Chondrocyte (in vitro differentiated cells): ENCODE measurements at regions not wholly inside any gene's neighbourhood (a gene's known extent, or its start where the extent isn't known, plus 50 kb on each side); places are given as distances from the start of the nearest gene placed in this dataset.
"Not testable (repeated sequence)": the region's sequence is repeated elsewhere in the genome, so short reads cannot be mapped to it uniquely, and the experiment has no call there.

Experiments
- DNase-seq: peaks from one replicate; pipeline ENCODE4 v3.0.0; 2021; ENCODE audit warnings: mixed read lengths, low spot score
- H3K27ac Mint-ChIP-seq: one replicate; pipeline ENCODE4 v1.8.0; 2021; ENCODE audit warnings: mild to moderate bottlenecking, moderate library complexity, mixed read lengths; ENCODE audit not compliant: unreplicated experiment
- H3K27me3 Mint-ChIP-seq: 2 replicates; pipeline ENCODE4 v1.8.0; 2021; ENCODE audit warnings: low read depth, mixed read lengths
- H3K36me3 Mint-ChIP-seq: 2 replicates; pipeline ENCODE4 v1.8.0; 2021; ENCODE audit warnings: low read depth, mixed read lengths
- H3K4me1 Mint-ChIP-seq: 2 replicates; pipeline ENCODE4 v1.8.0; 2021; ENCODE audit warnings: low read depth, mild to moderate bottlenecking, mixed read lengths
- H3K4me3 Mint-ChIP-seq: one replicate; pipeline ENCODE4 v1.8.0; 2021; ENCODE audit warnings: mild to moderate bottlenecking, moderate library complexity, mixed read lengths; ENCODE audit not compliant: unreplicated experiment
- H3K9me3 Mint-ChIP-seq: 2 replicates; pipeline ENCODE4 v1.8.0; 2021; ENCODE audit warnings: low read depth, mixed read lengths
- TF ChIP-seq, protein P1 (sequence below): fragments of 200-600 bp; sonication (generic); IDR thresholded peaks from 2 replicates; pipeline ENCODE4 v1.5.0; 2021; ENCODE audit warnings: antibody characterized with exemption, mild to moderate bottlenecking, moderate library complexity

DNA sequence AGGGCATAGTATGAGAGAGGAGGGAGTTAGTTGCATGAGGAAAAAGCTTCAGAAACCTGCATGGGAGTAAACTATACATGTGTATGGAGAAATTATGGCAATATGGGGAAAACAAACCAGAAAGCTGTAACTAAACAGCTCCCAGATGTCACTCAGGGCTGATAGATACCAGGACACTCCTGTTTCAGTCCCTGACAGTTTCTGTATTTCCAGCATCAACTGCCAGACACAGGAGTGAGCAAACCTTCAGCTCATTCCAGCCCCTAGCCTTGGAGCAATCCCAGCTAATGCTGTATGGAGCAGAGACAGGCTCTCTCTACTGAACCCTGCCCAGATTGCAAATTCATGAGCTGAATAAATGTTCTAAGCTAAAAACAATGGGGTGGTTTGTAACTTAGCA lies 382.9 kb upstream of the MAGEB18 start:
- TF ChIP-seq, protein P1, sequence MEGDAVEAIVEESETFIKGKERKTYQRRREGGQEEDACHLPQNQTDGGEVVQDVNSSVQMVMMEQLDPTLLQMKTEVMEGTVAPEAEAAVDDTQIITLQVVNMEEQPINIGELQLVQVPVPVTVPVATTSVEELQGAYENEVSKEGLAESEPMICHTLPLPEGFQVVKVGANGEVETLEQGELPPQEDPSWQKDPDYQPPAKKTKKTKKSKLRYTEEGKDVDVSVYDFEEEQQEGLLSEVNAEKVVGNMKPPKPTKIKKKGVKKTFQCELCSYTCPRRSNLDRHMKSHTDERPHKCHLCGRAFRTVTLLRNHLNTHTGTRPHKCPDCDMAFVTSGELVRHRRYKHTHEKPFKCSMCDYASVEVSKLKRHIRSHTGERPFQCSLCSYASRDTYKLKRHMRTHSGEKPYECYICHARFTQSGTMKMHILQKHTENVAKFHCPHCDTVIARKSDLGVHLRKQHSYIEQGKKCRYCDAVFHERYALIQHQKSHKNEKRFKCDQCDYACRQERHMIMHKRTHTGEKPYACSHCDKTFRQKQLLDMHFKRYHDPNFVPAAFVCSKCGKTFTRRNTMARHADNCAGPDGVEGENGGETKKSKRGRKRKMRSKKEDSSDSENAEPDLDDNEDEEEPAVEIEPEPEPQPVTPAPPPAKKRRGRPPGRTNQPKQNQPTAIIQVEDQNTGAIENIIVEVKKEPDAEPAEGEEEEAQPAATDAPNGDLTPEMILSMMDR, result no peak
- Mint-ChIP-seq H3K27me3 (no peaks in the 10 kb centered on the region), H3K4me1 (no peaks in the 10 kb centered on the region), H3K27ac (no peak overlapping the region), H3K4me3 (no peak overlapping the region), H3K36me3 (no peaks in the 10 kb centered on the region), H3K9me3 (peaks cover 3% of the 10 kb centered on the region)
- no peak for DNase-seq

DNA sequence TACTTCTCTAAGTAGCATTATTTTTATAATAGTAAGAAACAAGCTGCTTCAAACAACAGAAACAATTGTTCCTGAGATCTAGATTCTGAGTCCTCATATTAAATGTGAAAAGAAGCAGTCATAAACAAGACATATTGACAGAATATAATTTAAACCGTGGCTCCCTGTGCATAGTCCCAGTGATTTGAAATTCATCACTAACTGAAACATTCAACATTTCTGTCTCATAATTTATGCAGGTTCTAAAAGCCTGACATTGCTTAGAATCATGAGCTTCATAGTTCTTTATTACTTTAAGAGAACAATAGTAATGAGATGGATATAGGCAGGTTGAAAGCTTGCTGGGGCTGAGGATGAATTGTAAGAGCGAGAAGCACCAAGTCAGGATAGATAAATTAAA lies 375.5 kb upstream of the MAGEB18 start:
- TF ChIP-seq, protein P1, result no peak
- no peaks in the 10 kb centered on the region for H3K27me3 Mint-ChIP-seq
- no peak overlapping the region for H3K4me3 Mint-ChIP-seq
- H3K27ac Mint-ChIP-seq, result no peak overlapping the region
- no peaks in the 10 kb centered on the region for H3K36me3 Mint-ChIP-seq
- no peaks in the 10 kb centered on the region for H3K4me1 Mint-ChIP-seq
- DNase-seq, result no peak
- H3K9me3 Mint-ChIP-seq, result peaks cover 9% of the 10 kb centered on the region

DNA sequence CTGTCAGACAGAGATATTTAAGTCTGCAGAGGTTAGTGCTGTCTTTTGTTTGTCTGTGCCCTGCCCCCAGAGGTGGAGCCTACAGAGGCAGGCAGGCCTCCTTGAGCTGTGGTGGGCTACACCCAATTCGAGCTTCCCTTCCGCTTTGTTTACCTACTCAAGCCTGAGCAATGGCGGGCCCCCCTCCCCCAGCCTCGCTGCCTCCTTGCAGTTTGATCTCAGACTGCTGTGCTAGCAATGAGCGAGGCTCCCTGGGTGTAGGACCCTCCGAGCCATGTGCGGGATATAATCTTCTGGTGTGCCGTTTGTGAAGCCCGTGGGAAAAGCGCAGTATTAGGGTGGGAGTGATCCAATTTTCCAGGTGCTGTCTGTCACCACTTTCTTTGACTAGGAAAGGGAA lies 366.3 kb upstream of the MAGEB18 start:
- DNase-seq, H3K27ac Mint-ChIP-seq, H3K4me3 Mint-ChIP-seq, H3K36me3 Mint-ChIP-seq, H3K27me3 Mint-ChIP-seq, H3K4me1 Mint-ChIP-seq: not testable (repeated sequence)
- H3K9me3 Mint-ChIP-seq, result peaks cover 30% of the 10 kb centered on the region

DNA sequence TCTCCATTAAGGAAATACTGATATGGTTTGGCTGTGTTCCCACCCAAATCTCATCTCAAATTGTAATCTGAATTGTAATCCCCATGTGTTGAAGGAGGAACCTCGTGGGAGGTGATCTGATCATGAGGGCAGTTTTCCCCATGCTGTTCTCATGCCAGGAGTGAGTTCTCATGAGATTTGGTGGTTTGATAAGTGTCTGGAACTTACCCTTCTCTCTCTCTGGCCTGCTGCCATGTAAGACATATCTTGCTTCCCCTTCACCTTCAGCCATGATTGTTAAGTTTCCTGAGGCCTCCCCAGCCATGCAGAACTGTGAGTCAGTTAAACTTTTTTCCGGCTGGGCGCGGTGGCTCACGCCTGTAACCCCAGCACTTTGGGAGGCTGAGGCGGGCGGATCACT lies 340.3 kb upstream of the MAGEB18 start:
- not testable (repeated sequence) for H3K4me3 Mint-ChIP-seq, H3K4me1 Mint-ChIP-seq, DNase-seq, H3K36me3 Mint-ChIP-seq, H3K27ac Mint-ChIP-seq, H3K27me3 Mint-ChIP-seq
- H3K9me3 Mint-ChIP-seq, result peaks cover 12% of the 10 kb centered on the region

DNA sequence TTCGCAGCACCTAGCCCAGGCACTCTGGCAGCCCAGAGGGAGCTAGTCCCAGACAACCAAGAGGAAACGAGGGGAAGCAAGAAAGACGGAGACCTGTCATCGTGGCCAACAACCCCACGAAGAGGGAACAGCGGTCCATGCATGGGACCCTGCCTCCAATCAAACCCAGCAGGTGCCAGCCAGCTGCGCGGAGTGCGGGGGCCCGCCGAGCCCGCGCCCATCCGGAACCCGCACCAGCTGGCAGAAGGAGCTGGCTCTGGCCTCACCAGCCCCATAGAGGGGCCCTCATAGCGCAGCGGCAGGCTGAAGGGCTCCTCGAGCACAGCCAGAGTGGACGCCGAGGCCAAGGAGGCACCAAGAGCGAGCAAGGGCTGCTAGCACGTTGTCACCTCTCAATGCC lies 332.4 kb upstream of the MAGEB18 start:
- TF ChIP-seq, protein P1, result no peak
- peaks cover 36% of the 10 kb centered on the region for H3K9me3 Mint-ChIP-seq
- H3K36me3 Mint-ChIP-seq, result no peaks in the 10 kb centered on the region
- no peak overlapping the region for H3K4me3 Mint-ChIP-seq
- H3K27ac Mint-ChIP-seq, result no peak overlapping the region
- H3K27me3 Mint-ChIP-seq, result no peaks in the 10 kb centered on the region
- H3K4me1 Mint-ChIP-seq, result no peaks in the 10 kb centered on the region
- peak; percentile 59 for DNase-seq

DNA sequence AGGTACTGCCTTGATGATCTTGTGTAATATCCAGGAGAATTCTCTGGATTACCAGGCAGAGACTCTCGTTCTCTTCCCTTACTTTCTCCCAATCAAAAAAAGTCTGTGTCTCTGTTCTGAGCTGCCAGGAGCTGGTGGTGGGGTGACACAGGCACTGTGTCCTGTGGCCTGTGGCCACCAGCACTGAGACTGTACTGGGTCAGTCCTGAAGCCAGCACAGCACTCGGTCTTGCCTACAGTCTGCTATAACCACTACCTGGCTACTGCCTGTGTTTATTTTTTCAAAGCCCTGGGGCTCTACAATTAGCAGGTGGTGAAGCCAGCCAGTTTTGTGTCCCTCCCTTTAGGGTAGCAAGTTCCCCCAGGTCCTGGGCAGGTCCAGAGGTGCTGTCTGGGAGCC lies 331.1 kb upstream of the MAGEB18 start:
- TF ChIP-seq, protein P1, result no peak
- Mint-ChIP-seq H3K27me3 (no peaks in the 10 kb centered on the region), H3K27ac (no peak overlapping the region), H3K36me3 (no peaks in the 10 kb centered on the region), H3K4me1 (no peaks in the 10 kb centered on the region), H3K4me3 (no peak overlapping the region), H3K9me3 (peaks cover 32% of the 10 kb centered on the region)
- DNase-seq, result no peak
